WI38 (cell line): ENCODE measurements at regions not wholly inside any gene's neighbourhood (a gene's known extent, or its start where the extent isn't known, plus 50 kb on each side); places are given as distances from the start of the nearest gene placed in this dataset.

Experiments
- H3K4me3 ChIP-seq: 2 replicates; pipeline ENCODE4 v1.5.1; 2011; ENCODE audit warnings: low read depth, mild to moderate bottlenecking, control low read depth, low read length
- TF ChIP-seq, protein P1 (sequence below): IDR thresholded peaks from 2 replicates; pipeline ENCODE4 v1.5.1; 2012; ENCODE audit warnings: low read depth, mild to moderate bottlenecking, control low read depth, low read length

DNA sequence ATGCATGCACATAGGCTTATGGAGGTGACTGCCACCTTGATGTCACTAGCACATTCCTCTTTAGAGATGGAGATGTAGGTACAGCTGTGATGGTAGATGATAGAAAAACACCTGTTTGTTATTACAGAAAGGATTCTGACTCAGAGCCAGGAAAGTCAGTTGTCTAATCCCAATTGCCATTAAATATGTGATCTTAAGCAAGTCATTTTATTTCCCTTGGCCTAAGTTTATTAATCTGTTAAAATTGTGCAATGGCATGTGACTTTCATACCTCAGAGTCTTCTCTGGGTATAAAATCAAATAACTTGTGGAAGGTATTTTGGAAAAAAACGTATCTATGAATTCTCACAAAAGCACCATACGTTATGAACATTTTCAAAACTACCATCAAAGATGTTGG lies 123.9 kb upstream of the BET1 start:
- no peak overlapping the region for H3K4me3 ChIP-seq
- TF ChIP-seq, protein P1, sequence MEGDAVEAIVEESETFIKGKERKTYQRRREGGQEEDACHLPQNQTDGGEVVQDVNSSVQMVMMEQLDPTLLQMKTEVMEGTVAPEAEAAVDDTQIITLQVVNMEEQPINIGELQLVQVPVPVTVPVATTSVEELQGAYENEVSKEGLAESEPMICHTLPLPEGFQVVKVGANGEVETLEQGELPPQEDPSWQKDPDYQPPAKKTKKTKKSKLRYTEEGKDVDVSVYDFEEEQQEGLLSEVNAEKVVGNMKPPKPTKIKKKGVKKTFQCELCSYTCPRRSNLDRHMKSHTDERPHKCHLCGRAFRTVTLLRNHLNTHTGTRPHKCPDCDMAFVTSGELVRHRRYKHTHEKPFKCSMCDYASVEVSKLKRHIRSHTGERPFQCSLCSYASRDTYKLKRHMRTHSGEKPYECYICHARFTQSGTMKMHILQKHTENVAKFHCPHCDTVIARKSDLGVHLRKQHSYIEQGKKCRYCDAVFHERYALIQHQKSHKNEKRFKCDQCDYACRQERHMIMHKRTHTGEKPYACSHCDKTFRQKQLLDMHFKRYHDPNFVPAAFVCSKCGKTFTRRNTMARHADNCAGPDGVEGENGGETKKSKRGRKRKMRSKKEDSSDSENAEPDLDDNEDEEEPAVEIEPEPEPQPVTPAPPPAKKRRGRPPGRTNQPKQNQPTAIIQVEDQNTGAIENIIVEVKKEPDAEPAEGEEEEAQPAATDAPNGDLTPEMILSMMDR = no peak

GRCh38 chr7:94129443-94130140 lies 125.4 kb upstream of the BET1 start:
- no peak overlapping the region for H3K4me3 ChIP-seq
- TF ChIP-seq, protein P1 = no peak

DNA sequence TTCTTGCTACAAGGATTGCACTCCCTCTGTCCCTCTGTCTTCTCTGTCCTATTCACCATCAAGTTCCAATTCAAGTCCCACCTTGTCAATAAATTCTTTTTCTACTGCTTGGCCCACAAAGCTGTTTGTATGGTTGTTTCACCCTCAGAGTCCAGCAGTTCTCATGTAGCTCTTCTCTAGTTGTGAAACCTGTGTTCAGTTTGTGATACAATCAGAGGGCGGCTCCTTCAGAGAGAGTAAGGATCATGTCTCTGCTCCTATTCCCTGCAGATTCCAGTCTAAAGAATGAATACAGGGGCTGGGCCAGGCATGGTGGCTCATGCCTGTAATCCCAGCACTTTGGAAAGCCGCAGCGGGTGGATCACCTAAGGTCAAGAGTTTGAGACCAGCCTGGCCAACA lies 126.6 kb upstream of the BET1 start:
- TF ChIP-seq, protein P1 = no peak
- H3K4me3 ChIP-seq = no peak overlapping the region

DNA sequence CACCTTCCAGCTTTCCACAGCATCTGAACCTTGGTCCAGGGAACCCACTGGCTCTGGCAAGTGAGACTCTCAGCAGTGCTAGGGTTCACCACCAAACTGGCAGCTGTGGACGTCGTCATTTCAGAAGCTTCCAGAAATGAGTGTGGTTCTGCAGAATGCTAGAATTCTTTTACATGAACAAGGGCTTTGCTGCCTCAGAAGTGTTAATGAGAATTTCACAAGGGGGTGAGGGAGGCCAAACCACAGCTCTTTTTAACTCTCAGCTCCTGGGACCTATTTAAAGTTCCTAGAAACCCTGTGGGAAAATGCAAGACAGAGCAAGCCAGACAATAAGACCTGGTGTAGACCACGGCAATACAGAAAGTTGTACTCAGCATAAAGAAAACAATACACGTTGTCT lies 129.3 kb upstream of the BET1 start:
- TF ChIP-seq, protein P1 = no peak
- no peak overlapping the region for H3K4me3 ChIP-seq

DNA sequence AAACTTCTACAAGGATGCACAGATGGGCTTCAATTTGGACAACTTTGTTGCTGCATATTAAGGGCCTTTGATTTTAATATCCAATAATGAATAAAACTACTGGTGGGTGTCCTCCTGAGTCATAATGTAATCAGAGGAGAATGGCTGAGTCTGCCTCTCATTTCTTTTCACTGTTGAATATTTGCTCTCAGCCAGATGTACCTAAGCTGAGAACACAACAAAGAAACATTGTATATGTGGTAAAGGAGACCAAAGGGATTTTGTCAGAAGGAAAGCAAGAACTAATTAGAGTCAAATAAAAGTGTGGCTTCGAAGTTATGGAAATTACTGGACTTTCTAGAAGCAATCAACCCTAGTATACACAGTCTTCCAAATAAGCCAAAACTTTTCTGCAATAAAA lies 131.0 kb upstream of the BET1 start:
- TF ChIP-seq, protein P1 = no peak
- no peak overlapping the region for H3K4me3 ChIP-seq

GRCh38 chr7:94142281-94142680 lies 138.1 kb upstream of the BET1 start:
- TF ChIP-seq, protein P1 = no peak
- no peak overlapping the region for H3K4me3 ChIP-seq

DNA sequence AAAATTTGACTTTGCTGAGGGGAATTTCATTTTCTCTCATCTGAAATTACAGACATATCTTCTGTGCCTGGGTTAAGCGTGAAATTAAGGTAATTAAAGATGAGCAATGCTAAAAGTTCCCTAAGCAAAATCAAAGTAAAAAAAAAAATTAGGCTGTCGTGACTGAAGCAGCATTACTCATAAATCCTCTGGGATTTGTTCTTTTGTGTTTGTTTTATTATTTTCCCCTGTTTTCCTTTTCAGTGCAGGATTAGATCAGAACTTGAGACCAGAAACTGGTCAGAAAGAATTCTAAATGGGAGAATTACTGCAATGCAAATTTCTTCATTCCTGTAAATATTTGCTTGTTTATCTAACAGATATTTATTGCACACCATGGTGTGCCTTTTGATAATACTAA lies 141.4 kb upstream of the BET1 start:
- no peak overlapping the region for H3K4me3 ChIP-seq
- TF ChIP-seq, protein P1 = no peak
